Heart left ventricle (tissue), 16 donors: ENCODE measurements at regions not wholly inside any gene's neighbourhood (a gene's known extent, or its start where the extent isn't known, plus 50 kb on each side); places are given as distances from the start of the nearest gene placed in this dataset.

Source experiments
- ATAC-seq, 4 donors: fragments of 200-7000 bp; cut with Tn5 transposase; one replicate each; pipeline ENCODE4 v1.9.1; 2020 to 2022; ENCODE audit warnings: moderate library complexity in 4 of 4, mild to moderate bottlenecking in 3 of 4, moderate number of reproducible peaks in 1 of 4
- DNase-seq, 5 donors: peaks; one replicate each; pipeline ENCODE4 v3.0.0-alpha.2; 2020
- H3K27ac ChIP-seq, 12 donors: fragments of 200-600 bp; sonication (generic) in 4 of 12; one replicate each; pipeline versions ENCODE4 v1.5.0 to v1.8.0; 2016 to 2022; ENCODE audit warnings: mild to moderate bottlenecking in 2 of 12
- H3K27me3 ChIP-seq, 9 donors: fragments of 200-600 bp; sonication (generic) in 2 of 9; one replicate each; pipeline versions ENCODE4 v1.5.1 to v1.8.0; 2016 to 2022; ENCODE audit warnings: mild to moderate bottlenecking in 3 of 9
- H3K36me3 ChIP-seq, 9 donors: fragments of 200-600 bp; sonication (generic) in 2 of 9; one replicate each; pipeline versions ENCODE4 v1.5.0 to v1.8.0; 2018 to 2022; ENCODE audit warnings: mild to moderate bottlenecking in 2 of 9
- H3K4me1 ChIP-seq, 12 donors: fragments of 200-600 bp; sonication (generic) in 4 of 12; one replicate each; pipeline versions ENCODE4 v1.5.0 to v1.8.0; 2016 to 2022; ENCODE audit warnings: mild to moderate bottlenecking in 3 of 12
- H3K4me3 ChIP-seq, 12 donors: fragments of 200-600 bp; sonication (generic) in 4 of 12; one replicate each; pipeline versions ENCODE4 v1.5.0 to v1.8.0; 2017 to 2022; ENCODE audit warnings: mild to moderate bottlenecking in 9 of 12, moderate library complexity in 4 of 12
- H3K9me3 ChIP-seq, 12 donors: fragments of 200-600 bp; sonication (generic) in 4 of 12; one replicate each; pipeline versions ENCODE4 v1.5.0 to v1.8.0; 2016 to 2022; ENCODE audit warnings: mild to moderate bottlenecking in 1 of 12
- POLR2A ChIP-seq, 2 donors: fragments of 450-650 bp; IDR thresholded peaks; one replicate each; pipeline ENCODE4 v1.6.1; 2017; ENCODE audit warnings: antibody characterized with exemption in 2 of 2, mild to moderate bottlenecking in 2 of 2, moderate library complexity in 2 of 2
- WGBS, 4 donors: extraction: QIAGEN DNeasy Blood & Tissue Kit in 2 of 4; methylation state at CpG; one replicate each; pipeline versions ENCODE4 v1.1.5 to v1.1.7; 2013 to 2018; 5-methylcytosine and 5-hydroxymethylcytosine counted together
- intact Hi-C, 10 donors: fragments of 100-400 bp; cut with DNase I; formaldehyde crosslinking; loops; one replicate each; pipeline versions ENCODE4 v1.11.1 to v1.14.2; 2022
- TF ChIP-seq, protein P1 (sequence below), 12 donors: fragments of 200-600 bp; sonication (generic) in 4 of 12; IDR thresholded peaks; one replicate each; pipeline versions ENCODE4 v1.5.0 to v1.8.0; 2018 to 2022; ENCODE audit warnings: antibody characterized with exemption in 12 of 12, mild to moderate bottlenecking in 5 of 12
- donor health status: ischemic (EF 13 %, LVEDD 7.1; RV severe dilation, severe dysfunction).
- donor health status: healthy with polysubstance abuse.
- donor health status: DM: no; HTN: yes; CAD: no.
- donor health status: DM: no; HTN: no; CAD: no.
- donor health status: ischemic (EF 25% LVEDD 6.9; RV normal size, moderate dysfunction).
- donor health status: ischemic (EF 25% LVEDD 5.7; RV mildly dilated, moderate dysfunction).
- donor health status: healthy.
- donor health status: DM: yes; HTN: yes; CAD: no.
- donor health status: ischemic (EF 35%, LVEDD 5.7; RV mildly dilated, moderate dysfunction).
- donor health status: nonischemic (EF 11% LVEDD 7.7; RV severe dilation, severe dysfunction).
- donor health status: DM: yes; HTN: yes; CAD: no.
- donor health status: PGD.
- donor health status: ischemic (EF 29% LVEDD 5.4; RV normal size, mild dysfunction).
- donor health status: nonischemic (EF 23%, LVEDD 6.1; RV moderate dilation, normal function).

GRCh38 chr12:132398386-132398991 lies 69.1 kb upstream of the GALNT9 start:
- no peak overlapping the region for H3K4me3 ChIP-seq
- H3K27me3 ChIP-seq: peaks cover 15 to 64% (median 34%) of the 10 kb centered on the region in 9 donors
- WGBS, 4 donors: 72 to 86% (median 82%) methylated on average over 4 to 24 of the region's 24 CpGs
- no peaks in the 10 kb centered on the region for H3K4me1 ChIP-seq
- intact Hi-C loops: no loop called here
- no peaks in the 10 kb centered on the region for H3K9me3 ChIP-seq
- no peak for ATAC-seq
- TF ChIP-seq POLR2A (IDR thresholded peaks at IDR 0.05): no peak
- TF ChIP-seq, protein P1, sequence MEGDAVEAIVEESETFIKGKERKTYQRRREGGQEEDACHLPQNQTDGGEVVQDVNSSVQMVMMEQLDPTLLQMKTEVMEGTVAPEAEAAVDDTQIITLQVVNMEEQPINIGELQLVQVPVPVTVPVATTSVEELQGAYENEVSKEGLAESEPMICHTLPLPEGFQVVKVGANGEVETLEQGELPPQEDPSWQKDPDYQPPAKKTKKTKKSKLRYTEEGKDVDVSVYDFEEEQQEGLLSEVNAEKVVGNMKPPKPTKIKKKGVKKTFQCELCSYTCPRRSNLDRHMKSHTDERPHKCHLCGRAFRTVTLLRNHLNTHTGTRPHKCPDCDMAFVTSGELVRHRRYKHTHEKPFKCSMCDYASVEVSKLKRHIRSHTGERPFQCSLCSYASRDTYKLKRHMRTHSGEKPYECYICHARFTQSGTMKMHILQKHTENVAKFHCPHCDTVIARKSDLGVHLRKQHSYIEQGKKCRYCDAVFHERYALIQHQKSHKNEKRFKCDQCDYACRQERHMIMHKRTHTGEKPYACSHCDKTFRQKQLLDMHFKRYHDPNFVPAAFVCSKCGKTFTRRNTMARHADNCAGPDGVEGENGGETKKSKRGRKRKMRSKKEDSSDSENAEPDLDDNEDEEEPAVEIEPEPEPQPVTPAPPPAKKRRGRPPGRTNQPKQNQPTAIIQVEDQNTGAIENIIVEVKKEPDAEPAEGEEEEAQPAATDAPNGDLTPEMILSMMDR (IDR thresholded peaks at IDR 0.05): no peak
- H3K27ac ChIP-seq: no peak overlapping the region
- DNase-seq: peak in 2 of 5 donors; percentile 16 to 42
- H3K36me3 ChIP-seq: no peaks in the 10 kb centered on the region

DNA sequence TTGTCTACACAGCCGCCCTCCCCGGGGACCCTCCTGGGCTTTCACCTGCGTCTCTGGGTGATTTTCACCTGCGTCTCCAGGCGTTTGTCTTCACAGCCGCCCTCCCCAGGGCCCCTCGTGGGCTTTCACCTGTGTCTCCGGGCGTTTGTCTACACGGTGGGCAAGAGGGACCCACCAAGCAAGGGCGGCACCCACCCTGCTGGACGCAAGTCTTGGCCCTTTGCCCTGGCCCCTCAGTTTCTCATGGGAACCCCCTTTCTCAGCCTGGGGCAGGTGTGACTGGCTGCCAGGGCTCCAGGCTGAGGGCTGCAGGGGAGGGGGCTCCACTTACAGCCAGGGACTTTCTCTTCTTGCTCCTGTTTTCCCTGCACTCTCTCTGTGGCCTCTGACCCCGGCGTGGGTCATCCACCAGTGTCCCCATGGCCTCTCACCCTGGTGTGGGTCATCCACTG lies 68.6 kb upstream of the GALNT9 start:
- DNase-seq (peak in 2 of 5 donors; percentile 12 to 20), ATAC-seq (no peak)
- no peaks in the 10 kb centered on the region for H3K9me3 ChIP-seq
- 67 to 75% (median 73%) methylated on average over 14 of the region's 14 CpGs for WGBS, 4 donors
- no peak overlapping the region for H3K27ac ChIP-seq
- H3K27me3 ChIP-seq: peaks cover 17 to 62% (median 34%) of the 10 kb centered on the region in 9 donors
- H3K36me3 ChIP-seq: no peaks in the 10 kb centered on the region
- no peak for TF ChIP-seq POLR2A (IDR thresholded peaks at IDR 0.05)
- TF ChIP-seq, protein P1 (IDR thresholded peaks at IDR 0.05): no peak
- intact Hi-C loops: no loop called here
- no peak overlapping the region for H3K4me3 ChIP-seq
- no peaks in the 10 kb centered on the region for H3K4me1 ChIP-seq

GRCh38 chr12:132397152-132397933 lies 68.0 kb upstream of the GALNT9 start:
- no peak for TF ChIP-seq POLR2A (IDR thresholded peaks at IDR 0.05)
- TF ChIP-seq, protein P1 (IDR thresholded peaks at IDR 0.05): no peak
- Histone ChIP-seq H3K4me3 (no peak overlapping the region), H3K4me1 (no peaks in the 10 kb centered on the region), H3K36me3 (no peaks in the 10 kb centered on the region), H3K9me3 (no peaks in the 10 kb centered on the region), H3K27me3 (peaks cover 20 to 61% (median 33%) of the 10 kb centered on the region in 9 donors), H3K27ac (no peak overlapping the region)
- DNase-seq (peak in 2 of 5 donors; percentile 9 to 34), ATAC-seq (no peak)
- intact Hi-C loops: no loop called here
- WGBS, 4 donors: 50 to 55% (median 54%) methylated on average over 38 to 39 of the region's 39 CpGs

DNA sequence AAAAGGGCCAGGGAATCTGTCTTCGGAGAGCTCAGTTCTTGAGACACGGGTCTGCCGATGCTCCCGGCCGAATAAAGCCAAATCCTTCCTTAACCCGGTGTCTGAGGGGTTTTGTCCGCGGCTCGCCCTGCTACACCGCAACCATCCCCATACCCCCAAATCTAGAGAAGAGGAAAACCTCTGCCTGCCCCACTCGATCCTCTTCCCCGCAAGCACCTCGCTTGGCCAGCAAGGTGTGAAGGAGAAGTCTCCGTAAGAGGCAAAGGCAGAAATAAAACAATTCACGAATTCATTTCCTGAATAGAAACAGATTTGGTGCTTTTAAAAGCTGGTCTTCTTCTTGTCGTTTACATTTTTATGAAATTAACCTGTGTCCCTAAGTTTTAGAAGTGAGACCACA lies 67.3 kb upstream of the GALNT9 start:
- 68 to 79% (median 73%) methylated on average over 16 of the region's 16 CpGs for WGBS, 4 donors
- H3K27ac ChIP-seq: no peak overlapping the region
- intact Hi-C loops: no loop called here
- no peak for DNase-seq
- no peak overlapping the region for H3K4me3 ChIP-seq
- TF ChIP-seq, protein P1 (IDR thresholded peaks at IDR 0.05): no peak
- H3K36me3 ChIP-seq: no peaks in the 10 kb centered on the region
- H3K27me3 ChIP-seq: peaks cover 20 to 56% (median 31%) of the 10 kb centered on the region in 9 donors
- ATAC-seq: no peak
- no peaks in the 10 kb centered on the region for H3K9me3 ChIP-seq
- no peaks in the 10 kb centered on the region for H3K4me1 ChIP-seq
